HepG2 (cell line): ENCODE measurements at regions not wholly inside any gene's neighbourhood (a gene's known extent, or its start where the extent isn't known, plus 50 kb on each side); places are given as distances from the start of the nearest gene placed in this dataset.
"Not testable (repeated sequence)": the region's sequence is repeated elsewhere in the genome, so short reads cannot be mapped to it uniquely, and the experiment has no call there.

Source experiments
- CTCF ChIP-seq: sonication (generic); formaldehyde crosslinking; IDR thresholded peaks from 2 replicates; pipeline ENCODE4 v1.5.0; 2020; ENCODE audit warnings: mild to moderate bottlenecking, missing genetic modification reagents, moderate library complexity
- FOSL1 ChIP-seq: sonication (generic); formaldehyde crosslinking; IDR thresholded peaks from 2 replicates; pipeline ENCODE4 v1.9.0; 2021; ENCODE audit warnings: missing genetic modification reagents, borderline replicate concordance
- POLR2A ChIP-seq, 2 experiments: IDR thresholded peaks; 2 replicates each; pipeline ENCODE4 v1.6.1; 2011; ENCODE audit warnings: low read depth in 2 of 2, low read length in 2 of 2, mild to moderate bottlenecking in 1 of 2, moderate library complexity in 1 of 2; ENCODE audit not compliant: insufficient read depth in 1 of 2
- SOX6 ChIP-seq, 2 experiments: fragments of 450-650 bp in 1 of 2; sonication (generic) in 1 of 2; formaldehyde crosslinking in 1 of 2; IDR thresholded peaks; 2 replicates each; pipeline versions ENCODE4 v1.4.0 to v1.6.1; 2017 to 2020; ENCODE audit warnings: antibody characterized with exemption in 1 of 2, mild to moderate bottlenecking in 1 of 2, missing genetic modification reagents in 1 of 2
- ZNF407 ChIP-seq: sonication (generic); formaldehyde crosslinking; IDR thresholded peaks from one replicate; pipeline ENCODE4 v1.5.1; 2020; ENCODE audit warnings: mild to moderate bottlenecking, missing genetic modification reagents; ENCODE audit errors: not compliant biosample characterization
- ZNF503 ChIP-seq: sonication (generic); formaldehyde crosslinking; IDR thresholded peaks from 2 replicates; pipeline ENCODE4 v1.4.0; 2020; ENCODE audit warnings: missing genetic modification reagents
- ZNF609 ChIP-seq: sonication (generic); formaldehyde crosslinking; IDR thresholded peaks from 2 replicates; pipeline ENCODE4 v1.4.0; 2020; ENCODE audit warnings: mild to moderate bottlenecking, missing genetic modification reagents, borderline replicate concordance
- ZNF646 ChIP-seq: sonication (generic); formaldehyde crosslinking; IDR thresholded peaks from 2 replicates; pipeline ENCODE4 v1.9.0; 2021; ENCODE audit warnings: mild to moderate bottlenecking, missing genetic modification reagents

- TF ChIP-seq ZNF503 (CRISPR knock-in tag); CTCF (CRISPR knock-in tag); FOSL1; ZNF609; ZNF407 (CRISPR knock-in tag); SOX6 (IDR thresholded peaks at IDR 0.05); SOX6 (CRISPR knock-in tag; IDR thresholded peaks at IDR 0.05); POLR2A (IDR thresholded peaks at IDR 0.05; ENCODE audit: insufficient read depth in 1 of 2, low read depth in 2 of 2, low read length in 2 of 2); ZNF646 (CRISPR knock-in tag): not testable (repeated sequence)
Measured at GRCh38 chr1:96915701-96916100, 194.1 kb downstream of the PTBP2 start.
